IMR-90 (cell line): ENCODE measurements at regions not wholly inside any gene's neighbourhood (a gene's known extent, or its start where the extent isn't known, plus 50 kb on each side); places are given as distances from the start of the nearest gene placed in this dataset.

Experiments
- ATAC-seq: fragments of 200-7000 bp; cut with Tn5 transposase; 2 replicates; pipeline ENCODE4 v1.9.1; 2020; ENCODE audit warnings: low read depth, mild to moderate bottlenecking, moderate library complexity
- BruUV-seq: library from RNA; stranded (reverse); fragments of 400-500 nt; replicated peaks from 2 replicates; lab custom pipeline; 2021; lab: Mats Ljungman, UMichigan
- CTCF ChIA-PET: fragments of 300-600 bp; formaldehyde crosslinking; extraction: SDS; loops from one replicate; lab custom pipeline; 2021; ENCODE audit warnings: antibody characterized with exemption; lab: Yijun Ruan, JAX
- POLR2A ChIA-PET: fragments of 300-600 bp; sonication (Branson Sonifier 250); formaldehyde crosslinking; loops from one replicate; lab custom pipeline; 2022; ENCODE audit warnings: antibody characterized with exemption; ENCODE audit not compliant: unreplicated experiment; lab: Charles Lee
- DNase-seq: peaks from one replicate; pipeline ENCODE4 v3.0.0; 2013
- H2AFZ ChIP-seq: replicated peaks from 2 replicates; pipeline ENCODE3; 2013; ENCODE audit warnings: low read length, mild to moderate bottlenecking; ENCODE audit not compliant: poor library complexity
- H2AK5ac ChIP-seq: 2 replicates; pipeline ENCODE4 v1.6.1; 2013; ENCODE audit warnings: low read depth, low read length, inconsistent platforms
- H2AK9ac ChIP-seq: replicated peaks from 2 replicates; pipeline ENCODE3; 2013; ENCODE audit warnings: mild to moderate bottlenecking, low read depth, low read length, moderate library complexity; ENCODE audit not compliant: poor library complexity
- H2BK120ac ChIP-seq: 2 replicates; pipeline ENCODE4 v1.6.1; 2013; ENCODE audit warnings: low read depth, low read length, inconsistent platforms
- H2BK15ac ChIP-seq: 3 replicates; pipeline ENCODE4 v1.6.1; 2013; ENCODE audit warnings: low read depth, low read length, inconsistent platforms
- H2BK20ac ChIP-seq: 2 replicates; pipeline ENCODE4 v1.6.1; 2013; ENCODE audit warnings: low read depth, mild to moderate bottlenecking, inconsistent platforms, low read length, moderate library complexity
- H2BK5ac ChIP-seq: 2 replicates; pipeline ENCODE4 v1.6.1; 2013; ENCODE audit warnings: mild to moderate bottlenecking, low read depth, low read length, inconsistent platforms; ENCODE audit not compliant: poor library complexity, severe bottlenecking
- H3K14ac ChIP-seq: replicated peaks from 2 replicates; pipeline ENCODE4 v1.6.1; 2013; ENCODE audit warnings: low read depth, low read length, inconsistent platforms
- H3K18ac ChIP-seq: 2 replicates; pipeline ENCODE4 v1.6.1; 2013; ENCODE audit warnings: low read depth, low read length, control low read depth
- H3K23ac ChIP-seq: 2 replicates; pipeline ENCODE4 v1.6.1; 2013; ENCODE audit warnings: low read depth, low read length, inconsistent platforms
- H3K27ac ChIP-seq: 2 replicates; pipeline ENCODE4 v1.5.1; 2013; ENCODE audit warnings: mild to moderate bottlenecking, control low read depth, low read length; ENCODE audit not compliant: insufficient read depth
- H3K27me3 ChIP-seq: 2 replicates; pipeline ENCODE4 v1.6.1; 2013; ENCODE audit warnings: low read length; ENCODE audit not compliant: control insufficient read depth, insufficient read depth
- H3K36me3 ChIP-seq: 2 replicates; pipeline ENCODE4 v1.6.1; 2013; ENCODE audit warnings: low read length, mixed read lengths; ENCODE audit not compliant: control insufficient read depth, insufficient read depth
- H3K4ac ChIP-seq: 2 replicates; pipeline ENCODE4 v1.6.1; 2013; ENCODE audit warnings: low read depth, low read length, inconsistent platforms
- H3K4me1 ChIP-seq: 2 replicates; pipeline ENCODE4 v1.6.1; 2013; ENCODE audit warnings: low read length, mixed read lengths; ENCODE audit not compliant: control insufficient read depth, insufficient read depth
- H3K4me2 ChIP-seq: 2 replicates; pipeline ENCODE4 v1.6.1; 2013; ENCODE audit warnings: low read depth, mild to moderate bottlenecking, control low read depth, low read length, moderate library complexity
- H3K4me3 ChIP-seq: 2 replicates; pipeline ENCODE4 v1.5.1; 2013; ENCODE audit warnings: low read depth, mild to moderate bottlenecking, control low read depth, low read length, moderate library complexity; ENCODE audit not compliant: insufficient read depth
- H3K56ac ChIP-seq: 2 replicates; pipeline ENCODE4 v1.6.1; 2013; ENCODE audit warnings: low read length, inconsistent platforms; ENCODE audit not compliant: insufficient read depth; ENCODE audit errors: extremely low read depth
- H3K79me1 ChIP-seq, 2 experiments: 2 replicates each; pipeline ENCODE4 v1.6.1; 2013; ENCODE audit warnings: low read length in 2 of 2, inconsistent platforms in 1 of 2, low read depth in 1 of 2
- H3K9ac ChIP-seq: 2 replicates; pipeline ENCODE4 v1.6.1; 2013; ENCODE audit warnings: low read depth, low read length, control low read depth
- H3K9me1 ChIP-seq: 2 replicates; pipeline ENCODE4 v1.6.1; 2013; ENCODE audit warnings: low read length, inconsistent platforms; ENCODE audit not compliant: insufficient read depth
- H3K9me3 ChIP-seq: 2 replicates; pipeline ENCODE4 v1.6.1; 2013; ENCODE audit warnings: low read length; ENCODE audit not compliant: control insufficient read depth, insufficient read depth
- H4K20me1 ChIP-seq: 2 replicates; pipeline ENCODE4 v1.6.1; 2013; ENCODE audit warnings: low read length, inconsistent platforms; ENCODE audit not compliant: insufficient read depth
- H4K5ac ChIP-seq: 2 replicates; pipeline ENCODE4 v1.6.1; 2013; ENCODE audit warnings: mild to moderate bottlenecking, low read depth, low read length, control low read depth
- H4K8ac ChIP-seq, 2 experiments: 2 replicates each; pipeline ENCODE4 v1.6.1; 2013; ENCODE audit warnings: low read depth in 2 of 2, low read length in 2 of 2, control low read depth in 1 of 2, inconsistent platforms in 1 of 2
- H4K91ac ChIP-seq: 2 replicates; pipeline ENCODE4 v1.6.1; 2013; ENCODE audit warnings: low read depth, low read length, inconsistent platforms; ENCODE audit not compliant: insufficient read depth
- BHLHE40 ChIP-seq: fragments of 150-350 bp; IDR thresholded peaks from 2 replicates; pipeline ENCODE4 v1.6.1; 2016; ENCODE audit warnings: mild to moderate bottlenecking, low read depth, low read length
- CTCF ChIP-seq: conservative IDR thresholded peaks from 2 replicates; pipeline ENCODE4 v1.5.1; 2012; ENCODE audit warnings: mild to moderate bottlenecking, low read depth, low read length, improper control_type of control experiment
- ELK1 ChIP-seq: fragments of 150-350 bp; IDR thresholded peaks from 2 replicates; pipeline ENCODE4 v1.6.1; 2016; ENCODE audit warnings: low read depth, mild to moderate bottlenecking, low read length, moderate library complexity, borderline replicate concordance
- FOS ChIP-seq: fragments of 150-350 bp; IDR thresholded peaks from 2 replicates; pipeline ENCODE4 v1.6.1; 2016; ENCODE audit warnings: low read depth, low read length
- MXI1 ChIP-seq: IDR thresholded peaks from 2 replicates; pipeline ENCODE4 v1.6.1; 2012; ENCODE audit warnings: low read depth, mild to moderate bottlenecking, low read length, moderate library complexity, borderline replicate concordance
- NFE2L2 ChIP-seq: fragments of 150-350 bp; IDR thresholded peaks from 2 replicates; pipeline ENCODE4 v1.6.1; 2016; ENCODE audit warnings: low read depth, mild to moderate bottlenecking, low read length
- POLR2A ChIP-seq: IDR thresholded peaks from 2 replicates; pipeline ENCODE4 v1.6.1; 2012; ENCODE audit warnings: mild to moderate bottlenecking, low read depth, low read length
- RAD21 ChIP-seq: IDR thresholded peaks from 2 replicates; pipeline ENCODE4 v1.6.1; 2012; ENCODE audit warnings: low read length, improper control_type of control experiment
- USF2 ChIP-seq: fragments of 150-350 bp; IDR thresholded peaks from 2 replicates; pipeline ENCODE4 v1.6.1; 2017; ENCODE audit warnings: mild to moderate bottlenecking, antibody characterized with exemption, low read length, low read depth
- WGBS, 2 experiments: methylation state at CpG; one replicate each; pipeline versions ENCODE4 v1.1.5 to v1.1.7; 2013; ENCODE audit warnings: missing lambda C conversion rate in 2 of 2; ENCODE audit not compliant: insufficient read length in 1 of 2; ENCODE audit errors: extremely low coverage in 2 of 2; 5-methylcytosine and 5-hydroxymethylcytosine counted together
- dilution Hi-C: fragments of 300-500 bp; cut with HindIII; formaldehyde crosslinking; loops from one replicate; pipeline ENCODE4 v1.14.3; 2018; ENCODE audit warnings: low sequenced_read_pairs; ENCODE audit not compliant: unreplicated experiment
- in situ Hi-C: fragments of 300-500 bp; cut with MboI; formaldehyde crosslinking; loops from 3 replicates; pipeline ENCODE4 v1.14.3; 2019; ENCODE audit warnings: low sequenced_read_pairs, inconsistent platforms, mixed read lengths
- intact Hi-C: fragments of 100-400 bp; cut with micrococcal nuclease; formaldehyde crosslinking; loops from 2 replicates; pipeline ENCODE4 v1.10.0; 2022

DNA sequence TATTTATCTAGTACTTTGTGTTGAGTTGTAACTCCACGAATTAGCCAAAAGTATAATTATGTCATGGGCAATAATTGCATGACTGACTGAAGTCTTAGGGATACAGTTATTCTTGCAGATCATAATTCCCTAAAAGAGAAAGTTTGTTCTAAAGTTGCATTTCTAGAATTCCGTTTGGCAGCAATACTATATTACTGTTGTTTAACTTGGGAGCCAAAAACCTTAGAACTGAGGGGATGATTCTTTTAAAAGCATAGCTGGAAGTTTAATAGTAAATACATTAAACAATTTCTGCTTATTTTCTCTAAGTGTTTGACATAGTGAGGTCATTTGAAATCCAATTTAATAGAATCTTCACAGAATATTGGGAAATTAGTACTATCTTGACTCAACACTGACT, 356.4 kb upstream of the ADAMTS5 start:
- BruUV-seq: no TSS peak
- H2BK20ac ChIP-seq: no peak overlapping the region
- no peak overlapping the region for H3K14ac ChIP-seq
- no peak overlapping the region for H2AFZ ChIP-seq
- H2BK5ac ChIP-seq: no peak overlapping the region
- CTCF ChIA-PET: no interaction called here
- H3K4me3 ChIP-seq: no peak overlapping the region
- ATAC-seq (no peak), DNase-seq (no peak)
- H3K56ac ChIP-seq: no peak overlapping the region
- in situ Hi-C loops (no loop called here), dilution Hi-C loops (no loop called here), intact Hi-C loops (no loop called here)
- H3K18ac ChIP-seq: no peak overlapping the region
- H3K4me2 ChIP-seq: no peak overlapping the region
- H4K91ac ChIP-seq: no peak overlapping the region
- H4K20me1 ChIP-seq: no peaks in the 10 kb centered on the region
- no peak overlapping the region for H2BK15ac ChIP-seq
- H3K9ac ChIP-seq: no peak overlapping the region
- H3K9me3 ChIP-seq: 0 out of 2 replicates have a peak, but pooled peaks cover 4% of the 10 kb centered on the region
- H3K4ac ChIP-seq: no peak overlapping the region
- no peak overlapping the region for H3K23ac ChIP-seq
- no peaks in the 10 kb centered on the region for H3K4me1 ChIP-seq
- H3K27ac ChIP-seq: no peak overlapping the region
- H3K9me1 ChIP-seq: no peaks in the 10 kb centered on the region
- no peak overlapping the region for H4K5ac ChIP-seq
- H3K79me1 ChIP-seq: no peaks in the 10 kb centered on the region
- H2AK9ac ChIP-seq: no peak overlapping the region
- H2AK5ac ChIP-seq: no peak overlapping the region
- TF ChIP-seq POLR2A (no peak), NFE2L2 (no peak), FOS (no peak), USF2 (no peak), CTCF (no peak), RAD21 (no peak), BHLHE40 (no peak), MXI1 (no peak), ELK1 (no peak)
- POLR2A ChIA-PET: no interaction called here
- H3K27me3 ChIP-seq: no peaks in the 10 kb centered on the region
- WGBS, 2 experiments: no CpG with 5 or more reads among the region's 2 CpGs
- no peak overlapping the region for H4K8ac ChIP-seq
- no peaks in the 10 kb centered on the region for H3K36me3 ChIP-seq
- H2BK120ac ChIP-seq: no peak overlapping the region
